Heart right ventricle (tissue), 16 donors: ENCODE measurements at regions not wholly inside any gene's neighbourhood (a gene's known extent, or its start where the extent isn't known, plus 50 kb on each side); places are given as distances from the start of the nearest gene placed in this dataset.

Experiments
- ATAC-seq, 8 donors: fragments of 200-7000 bp; cut with Tn5 transposase; one replicate each; pipeline ENCODE4 v1.9.1; 2020; ENCODE audit warnings: mild to moderate bottlenecking in 8 of 8, moderate library complexity in 8 of 8, moderate number of reproducible peaks in 1 of 8
- DNase-seq, 2 donors: peaks; one replicate each; pipeline ENCODE4 v3.0.0-alpha.2; 2020
- H3K27ac ChIP-seq, 10 donors: fragments of 200-600 bp; sonication (generic) in 2 of 10; one replicate each; pipeline versions ENCODE4 v1.5.0 to v1.8.0; 2020 to 2022; ENCODE audit warnings: mild to moderate bottlenecking in 3 of 10
- H3K27me3 ChIP-seq, 7 donors: fragments of 200-600 bp; one replicate each; pipeline ENCODE4 v1.8.0; 2021 to 2022; ENCODE audit warnings: mild to moderate bottlenecking in 2 of 7
- H3K36me3 ChIP-seq, 9 donors: fragments of 200-600 bp; sonication (generic) in 1 of 9; one replicate each; pipeline versions ENCODE4 v1.5.0 to v1.8.0; 2020 to 2022; ENCODE audit warnings: mild to moderate bottlenecking in 2 of 9
- H3K4me1 ChIP-seq, 9 donors: fragments of 200-600 bp; sonication (generic) in 1 of 9; one replicate each; pipeline versions ENCODE4 v1.5.0 to v1.8.0; 2020 to 2022; ENCODE audit warnings: mild to moderate bottlenecking in 4 of 9
- H3K4me3 ChIP-seq, 10 donors: fragments of 200-600 bp; sonication (generic) in 2 of 10; one replicate each; pipeline versions ENCODE4 v1.5.0 to v1.8.0; 2020 to 2022; ENCODE audit warnings: mild to moderate bottlenecking in 7 of 10, moderate library complexity in 2 of 10
- H3K9me3 ChIP-seq, 11 donors: fragments of 200-600 bp in 10 of 11; sonication (generic) in 2 of 11; one replicate each; pipeline versions ENCODE4 v1.5.0 to v1.8.0; 2013 to 2022; ENCODE audit warnings: mild to moderate bottlenecking in 2 of 11, control low read depth in 1 of 11, moderate library complexity in 1 of 11
- CTCF ChIP-seq, 9 donors: fragments of 200-600 bp; sonication (generic) in 2 of 9; IDR thresholded peaks; one replicate each; pipeline versions ENCODE4 v1.5.0 to v1.8.0; 2021 to 2022; ENCODE audit warnings: antibody characterized with exemption in 9 of 9, mild to moderate bottlenecking in 5 of 9, moderate library complexity in 1 of 9
- WGBS, 2 donors: extraction: QIAGEN DNeasy Blood & Tissue Kit; methylation state at CpG; one replicate each; pipeline ENCODE4 v1.1.7; 2013; ENCODE audit warnings: inconsistent platforms in 1 of 2; 5-methylcytosine and 5-hydroxymethylcytosine counted together
- intact Hi-C, 10 donors: fragments of 100-400 bp; cut with DNase I; formaldehyde crosslinking; loops; one replicate each; pipeline versions ENCODE4 v1.11.1 to v1.14.2; 2022
- donor health status: Arrhythmogenic right ventricular cardiomyopathy.
- donor health status: ischemic (EF 13 %, LVEDD 7.1; RV severe dilation, severe dysfunction).
- donor health status: healthy with polysubstance abuse.
- donor health status: DM: no; HTN: yes; CAD: no.
- donor health status: DM: no; HTN: no; CAD: no.
- donor health status: ischemic (EF 25% LVEDD 6.9; RV normal size, moderate dysfunction).
- donor health status: ischemic (EF 25% LVEDD 5.7; RV mildly dilated, moderate dysfunction).
- donor health status: healthy.
- donor health status: DM: yes; HTN: yes; CAD: no.
- donor health status: Ischemic cardiomyopathy.
- donor health status: ischemic (EF 35%, LVEDD 5.7; RV mildly dilated, moderate dysfunction).
- donor health status: nonischemic (EF 11% LVEDD 7.7; RV severe dilation, severe dysfunction).
- donor health status: DM: yes; HTN: yes; CAD: no.
- donor health status: PGD.
- donor health status: ischemic (EF 29% LVEDD 5.4; RV normal size, mild dysfunction).
- donor health status: nonischemic (EF 23%, LVEDD 6.1; RV moderate dilation, normal function).

DNA sequence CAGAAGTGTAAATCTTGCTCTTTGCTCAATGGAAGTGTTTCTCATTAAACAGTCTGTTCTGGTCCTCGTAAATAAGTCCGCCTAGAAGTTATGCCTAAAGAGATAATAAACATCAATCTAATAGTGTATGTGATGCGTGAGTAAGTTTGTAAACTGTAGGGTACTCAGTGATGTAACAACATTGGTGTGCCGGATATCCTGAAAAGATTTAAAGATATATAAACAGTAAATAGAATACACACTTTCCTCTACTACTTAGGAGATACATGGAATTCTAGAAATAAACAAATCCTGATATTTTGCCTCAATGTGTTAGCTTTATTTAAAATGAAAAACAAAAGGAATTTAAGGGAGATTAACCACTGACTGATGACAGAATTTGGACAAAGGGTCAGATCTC lies 123.5 kb downstream of the AHR start:
- DNase-seq (no peak), ATAC-seq (no peak)
- WGBS, 2 donors, result 86 to 89% methylated on average over 4 of the region's 4 CpGs
- no peak for TF ChIP-seq CTCF (IDR thresholded peaks at IDR 0.05)
- H3K27ac ChIP-seq, result no peak overlapping the region
- H3K27me3 ChIP-seq, result no peaks in the 10 kb centered on the region
- H3K4me1 ChIP-seq, result no peaks in the 10 kb centered on the region
- intact Hi-C loops, result no loop called here
- no peaks in the 10 kb centered on the region for H3K36me3 ChIP-seq
- no peak overlapping the region for H3K4me3 ChIP-seq
- H3K9me3 ChIP-seq, result peaks cover 0 to 10% (median 0%) of the 10 kb centered on the region in 11 donors

GRCh38 chr7:17422966-17423365 lies 124.5 kb downstream of the AHR start:
- Histone ChIP-seq H3K27ac (no peak overlapping the region), H3K9me3 (peaks cover 0 to 19% (median 3%) of the 10 kb centered on the region in 11 donors), H3K27me3 (no peaks in the 10 kb centered on the region), H3K36me3 (no peaks in the 10 kb centered on the region), H3K4me3 (no peak overlapping the region), H3K4me1 (no peaks in the 10 kb centered on the region)
- TF ChIP-seq CTCF (IDR thresholded peaks at IDR 0.05), result no peak
- ATAC-seq, result no peak
- no peak for DNase-seq
- whole genome bisulfite sequencing, 2 donors, result 74 to 80% methylated on average over 2 of the region's 2 CpGs
- intact Hi-C loops, result no loop called here

GRCh38 chr7:17427924-17428323 lies 129.5 kb downstream of the AHR start:
- Histone ChIP-seq H3K36me3 (no peaks in the 10 kb centered on the region), H3K4me1 (no peaks in the 10 kb centered on the region), H3K4me3 (no peak overlapping the region), H3K27me3 (no peaks in the 10 kb centered on the region), H3K27ac (no peak overlapping the region), H3K9me3 (peaks cover 0 to 36% (median 8%) of the 10 kb centered on the region in 11 donors)
- no peak for DNase-seq
- no peak for TF ChIP-seq CTCF (IDR thresholded peaks at IDR 0.05)
- intact Hi-C loops, result no loop called here
- ATAC-seq, result no peak

- Histone ChIP-seq H3K36me3 (no peaks in the 10 kb centered on the region), H3K4me3 (no peak overlapping the region), H3K27me3 (no peaks in the 10 kb centered on the region), H3K9me3 (peaks cover 0 to 36% (median 8%) of the 10 kb centered on the region in 11 donors), H3K27ac (no peak overlapping the region), H3K4me1 (no peaks in the 10 kb centered on the region)
- intact Hi-C loops, result no loop called here
- no peak for TF ChIP-seq CTCF (IDR thresholded peaks at IDR 0.05)
- 70 to 99% methylated on average over 4 of the region's 4 CpGs for WGBS, 2 donors
- ATAC-seq (no peak), DNase-seq (no peak)
Observed at GRCh38 chr7:17429579-17429978, 131.1 kb downstream of the AHR start.

DNA sequence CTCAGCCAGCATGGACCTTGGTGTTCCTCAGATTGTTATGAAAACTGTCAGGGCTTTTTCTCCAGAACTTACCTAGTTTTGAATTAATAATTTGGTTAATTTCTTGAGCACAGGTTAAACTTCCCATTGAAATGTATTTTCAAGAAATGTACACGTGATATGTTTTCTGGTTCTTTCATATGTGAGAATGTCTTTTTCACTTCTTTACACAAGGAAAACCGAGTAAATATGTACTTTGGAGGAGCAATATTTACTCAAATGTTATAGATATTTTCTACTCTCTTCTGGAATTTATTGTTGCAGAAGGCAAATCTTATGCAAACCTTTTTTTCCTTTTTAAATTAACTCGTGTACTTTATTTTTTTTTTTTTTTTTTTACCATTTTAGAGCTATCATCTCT lies 134.3 kb downstream of the AHR start:
- Histone ChIP-seq H3K36me3 (no peaks in the 10 kb centered on the region), H3K27me3 (no peaks in the 10 kb centered on the region), H3K9me3 (peaks cover 0 to 18% (median 7%) of the 10 kb centered on the region in 11 donors), H3K4me3 (no peak overlapping the region), H3K4me1 (no peaks in the 10 kb centered on the region), H3K27ac (no peak overlapping the region)
- ATAC-seq (no peak), DNase-seq (no peak)
- intact Hi-C loops, result no loop called here
- 80 to 89% methylated on average over 3 of the region's 3 CpGs for WGBS, 2 donors
- TF ChIP-seq CTCF (IDR thresholded peaks at IDR 0.05), result no peak
